Ecto neural progenitor cell (in vitro differentiated cells): ENCODE measurements at regions not wholly inside any gene's neighbourhood (a gene's known extent, or its start where the extent isn't known, plus 50 kb on each side); places are given as distances from the start of the nearest gene placed in this dataset.
"Not testable (repeated sequence)": the region's sequence is repeated elsewhere in the genome, so short reads cannot be mapped to it uniquely, and the experiment has no call there.

Experiments
- DNase-seq: peaks from one replicate; pipeline ENCODE4 v3.0.0-alpha.2; 2018; ENCODE audit warnings: low spot score

GRCh38 chr1:241447031-241447644 lies 72.4 kb downstream of the FH start:
- no peak for DNase-seq

- DNase-seq: no peak
Observed at GRCh38 chr1:241444836-241445235, 74.7 kb downstream of the FH start.

- no peak for DNase-seq
Observed at GRCh38 chr1:241443561-241443960, 76.0 kb downstream of the FH start.

GRCh38 chr1:241442686-241443085 lies 76.9 kb downstream of the FH start:
- DNase-seq: no peak

- no peak for DNase-seq
Observed at GRCh38 chr1:241440904-241441303, 78.7 kb downstream of the FH start.

GRCh38 chr1:241438686-241439085 lies 80.9 kb downstream of the FH start:
- DNase-seq: not testable (repeated sequence)

GRCh38 chr1:241432241-241432640 lies 75.2 kb upstream of the RGS7 start:
- no peak for DNase-seq

GRCh38 chr1:241425091-241425490 lies 68.1 kb upstream of the RGS7 start:
- DNase-seq: not testable (repeated sequence)

- DNase-seq: no peak
Observed at GRCh38 chr1:241424480-241424971, 67.5 kb upstream of the RGS7 start.

- DNase-seq: peak; percentile 77
Observed at GRCh38 chr1:241423541-241424479, 66.8 kb upstream of the RGS7 start.

- no peak for DNase-seq
Observed at GRCh38 chr1:241422470-241422869, 65.5 kb upstream of the RGS7 start.

GRCh38 chr1:241419986-241420385 lies 63.0 kb upstream of the RGS7 start:
- DNase-seq: no peak

GRCh38 chr1:241417258-241417657 lies 60.3 kb upstream of the RGS7 start:
- no peak for DNase-seq

GRCh38 chr1:241413974-241414373 lies 57.0 kb upstream of the RGS7 start:
- no peak for DNase-seq

- no peak for DNase-seq
Observed at GRCh38 chr1:241413386-241413785, 56.4 kb upstream of the RGS7 start.

- no peak for DNase-seq
Observed at GRCh38 chr1:241412646-241413045, 55.6 kb upstream of the RGS7 start.

- DNase-seq: no peak
Observed at GRCh38 chr1:241411776-241412338, 54.9 kb upstream of the RGS7 start.

GRCh38 chr1:241411056-241411775 lies 54.2 kb upstream of the RGS7 start:
- DNase-seq: no peak

- no peak for DNase-seq
Observed at GRCh38 chr1:241408170-241408569, 51.2 kb upstream of the RGS7 start.
